Right ventricle myocardium superior (tissue), 1 donor: ENCODE measurements at regions not wholly inside any gene's neighbourhood (a gene's known extent, or its start where the extent isn't known, plus 50 kb on each side); places are given as distances from the start of the nearest gene placed in this dataset.
"Not testable (repeated sequence)": the region's sequence is repeated elsewhere in the genome, so short reads cannot be mapped to it uniquely, and the experiment has no call there.

ENCODE experiments used
- ATAC-seq: fragments of 200-7000 bp; cut with Tn5 transposase; one replicate; pipeline ENCODE4 v1.9.1; 2020; ENCODE audit warnings: mild to moderate bottlenecking; ENCODE audit not compliant: poor library complexity
- DNase-seq: peaks from one replicate; pipeline ENCODE4 v3.0.0-alpha.2; 2020
- intact Hi-C: fragments of 100-400 bp; cut with DNase I; formaldehyde crosslinking; loops from one replicate; pipeline ENCODE4 v1.11.2; 2022
- donor health status: DM: no; HTN: yes; CAD: no; lungs with severe emphysema.

DNA sequence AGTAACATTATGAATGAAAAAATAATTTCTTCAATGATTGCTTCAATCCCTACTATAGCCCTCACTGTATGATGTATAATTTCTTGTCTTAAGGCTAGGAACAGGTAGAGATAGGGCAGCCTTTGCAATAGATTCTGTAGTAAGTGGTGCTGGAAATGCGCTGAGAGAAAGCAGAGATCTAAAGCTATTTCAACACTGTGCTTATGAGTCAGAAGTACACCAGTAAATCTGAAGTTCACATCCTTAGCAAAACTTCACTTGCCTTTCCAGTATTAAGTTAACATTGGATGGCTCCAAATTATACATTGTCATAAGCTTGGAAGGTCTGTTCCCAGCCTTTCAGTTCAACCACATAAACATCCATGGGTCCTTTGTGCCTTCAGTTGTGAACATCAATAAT lies 178.2 kb upstream of the EPHA4 start:
- DNase-seq: no peak
- no peak for ATAC-seq
- intact Hi-C loops: no loop called here

DNA sequence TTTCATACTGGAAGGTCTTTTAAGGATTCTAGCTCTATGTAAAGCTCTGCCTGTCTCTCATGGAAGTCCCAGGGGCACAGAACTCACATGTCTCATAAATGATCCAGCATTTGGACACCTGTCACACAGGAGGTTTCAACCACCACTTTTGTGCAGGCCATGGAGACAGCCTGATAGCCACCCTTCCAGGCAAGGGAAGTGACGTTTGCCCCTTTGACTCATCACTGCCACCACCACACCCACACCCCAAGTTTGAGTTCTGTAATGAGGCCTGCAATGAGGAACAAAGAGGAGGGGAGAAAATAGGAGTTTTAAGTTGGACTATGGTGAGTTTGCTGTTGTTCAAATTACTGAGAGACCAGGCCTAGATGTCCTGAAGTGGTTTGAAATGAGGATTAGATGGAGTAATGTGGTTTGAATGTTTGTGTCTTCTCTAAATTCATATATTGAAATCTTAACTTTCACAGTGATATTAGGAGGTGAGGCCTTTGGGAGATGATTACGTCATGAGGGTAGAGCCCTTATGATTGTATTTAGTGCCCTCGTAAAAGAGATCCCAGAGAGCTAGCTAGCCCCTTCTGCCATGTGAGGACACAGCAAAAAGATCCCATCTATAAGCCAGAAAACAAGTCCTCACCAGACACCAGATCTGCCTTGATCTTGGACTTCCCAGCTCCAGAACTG lies 175.3 kb upstream of the EPHA4 start:
- intact Hi-C loops: no loop called here
- DNase-seq: no peak
- no peak for ATAC-seq

DNA sequence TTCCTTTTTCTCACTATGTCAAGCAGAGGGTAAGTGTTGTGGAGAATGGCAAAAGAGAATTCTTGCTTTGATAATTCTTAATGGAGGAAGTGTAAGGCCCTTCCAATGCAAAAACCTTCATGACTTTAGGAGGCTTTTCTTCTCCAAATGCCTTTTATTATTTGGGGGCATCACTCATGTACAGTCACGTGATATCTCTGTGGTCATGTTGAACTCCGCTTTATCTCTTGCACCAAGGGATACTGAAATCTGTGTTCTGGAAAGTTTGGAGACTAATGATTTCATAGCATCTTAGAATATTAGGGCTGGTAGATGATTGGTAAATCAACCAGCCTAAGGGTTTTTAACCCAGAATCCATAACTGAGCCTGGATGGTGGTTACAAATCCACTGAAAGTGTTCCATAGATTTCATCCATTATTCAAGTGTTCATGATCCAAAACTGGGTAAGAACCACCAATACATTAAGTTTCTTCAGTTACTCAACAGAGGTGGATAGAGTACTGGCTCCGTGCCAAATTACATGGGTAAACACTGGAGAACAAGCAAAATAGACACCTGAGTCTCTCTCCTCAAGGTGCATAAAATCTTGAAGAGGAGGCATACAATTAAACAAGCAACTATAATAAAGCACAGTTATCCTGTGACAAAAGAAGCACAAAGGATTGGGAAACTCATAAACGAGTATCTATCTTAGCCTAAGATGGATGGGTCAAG lies 169.6 kb upstream of the EPHA4 start:
- intact Hi-C loops: no loop called here
- DNase-seq (no peak), ATAC-seq (no peak)

DNA sequence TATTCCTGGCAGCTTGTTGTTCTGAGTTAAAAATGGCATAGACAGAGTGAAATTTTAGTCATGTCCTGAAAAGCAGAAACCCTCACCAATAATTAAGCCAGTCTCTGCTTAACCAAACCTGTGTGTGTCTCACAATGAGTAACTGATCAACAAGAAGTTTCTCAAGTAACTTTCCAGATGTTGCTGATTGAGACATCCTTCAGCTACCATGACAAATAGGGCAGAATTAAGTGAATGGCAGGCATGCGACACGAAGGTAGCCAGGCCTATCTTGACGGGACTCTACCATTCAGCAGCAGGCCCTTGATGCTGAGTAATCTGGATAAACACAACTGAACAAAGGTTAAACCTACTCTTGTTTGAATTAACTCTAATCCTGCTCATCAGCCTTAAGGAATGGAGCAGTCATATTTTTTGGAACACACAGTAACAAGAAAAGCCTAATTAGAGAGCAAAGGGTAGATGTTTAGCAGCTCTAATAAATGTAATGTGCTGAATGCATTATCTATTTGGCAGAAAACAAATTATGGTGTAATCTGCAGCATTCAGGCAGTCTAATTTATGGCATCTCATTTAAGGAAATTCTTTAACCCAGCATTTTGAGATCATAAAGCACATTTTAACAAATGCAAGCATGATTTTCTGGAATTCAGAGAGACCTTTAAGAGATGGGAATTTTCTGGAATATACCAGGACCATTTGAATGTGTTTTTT lies 159.5 kb upstream of the EPHA4 start:
- DNase-seq: no peak
- intact Hi-C loops: no loop called here
- ATAC-seq: no peak

DNA sequence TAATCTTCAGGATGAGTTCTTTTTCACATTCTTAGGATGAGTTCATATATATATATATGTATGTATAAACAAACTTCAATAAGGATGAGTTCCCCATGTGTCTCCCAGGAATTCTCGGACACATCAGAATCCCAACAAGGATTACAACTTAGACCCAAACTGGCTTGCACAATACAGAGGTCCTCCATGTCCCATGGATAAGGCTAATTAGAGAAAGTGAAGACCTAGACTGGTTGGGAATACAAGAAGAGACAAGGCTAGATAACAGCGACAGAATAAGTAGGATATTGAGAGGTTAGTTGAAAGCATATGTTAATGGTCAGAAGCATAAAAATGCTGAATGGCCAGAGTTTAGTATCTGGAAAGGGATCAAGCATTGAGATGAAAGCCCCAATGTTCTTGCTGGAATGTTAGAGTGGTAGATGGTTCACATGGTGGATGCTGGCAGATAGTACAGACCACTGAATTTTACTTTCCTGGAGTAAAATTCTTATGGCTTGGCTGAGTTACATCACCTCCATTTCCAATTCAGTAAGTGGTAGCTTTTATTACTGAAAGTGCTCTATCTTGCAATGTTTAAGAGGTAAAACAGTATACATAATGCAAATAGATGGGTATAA lies 154.9 kb upstream of the EPHA4 start:
- no peak for ATAC-seq
- intact Hi-C loops: no loop called here
- no peak for DNase-seq

DNA sequence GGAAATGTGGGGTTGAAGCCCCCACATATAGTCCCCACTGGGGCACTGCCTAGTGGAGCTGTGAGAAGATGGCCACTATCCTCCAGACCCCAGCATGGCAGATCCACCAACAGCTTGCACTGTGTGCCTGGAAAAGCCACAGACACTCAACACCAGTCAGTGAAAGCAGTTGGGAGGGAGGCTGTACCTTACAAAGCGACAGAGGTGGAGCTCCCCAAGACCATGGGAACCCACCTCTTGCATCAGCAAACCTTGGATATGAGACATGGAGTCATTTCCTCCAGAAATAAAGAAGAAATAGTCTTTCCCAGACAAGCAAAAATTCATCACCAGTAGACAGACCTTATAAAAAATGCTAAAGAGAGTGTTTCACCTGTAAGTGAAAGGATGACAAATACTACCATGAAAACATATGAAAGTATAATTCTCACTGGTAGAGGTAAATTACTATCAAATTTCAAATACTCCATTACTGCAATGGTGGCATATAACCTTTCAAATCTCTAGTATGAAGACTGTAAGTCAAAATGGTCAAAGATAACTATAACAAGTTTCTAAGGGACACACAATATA lies 152.6 kb upstream of the EPHA4 start:
- DNase-seq (no peak), ATAC-seq (no peak)
- intact Hi-C loops: no loop called here

DNA sequence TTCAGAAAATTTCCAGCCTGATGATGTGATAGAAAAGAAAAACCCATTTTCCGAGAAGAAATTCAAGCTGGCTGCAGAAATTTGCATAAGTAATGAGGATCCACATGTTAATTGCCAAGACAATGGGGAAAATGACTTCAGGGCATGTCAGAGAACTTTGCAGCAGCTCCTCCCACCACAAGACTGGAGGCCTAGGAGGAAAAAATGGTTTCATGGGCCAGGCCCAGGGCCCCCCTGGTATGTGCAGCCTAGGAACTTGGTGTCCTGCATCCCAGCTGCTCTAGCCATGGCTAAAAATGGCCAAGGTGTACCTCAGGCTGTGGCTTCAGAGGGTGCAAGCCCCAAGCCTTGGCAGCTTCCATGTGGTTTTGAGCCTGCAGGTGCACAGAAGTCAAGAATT lies 152.0 kb upstream of the EPHA4 start:
- ATAC-seq, intact Hi-C loops: not testable (repeated sequence)
- peak; percentile 13 for DNase-seq

DNA sequence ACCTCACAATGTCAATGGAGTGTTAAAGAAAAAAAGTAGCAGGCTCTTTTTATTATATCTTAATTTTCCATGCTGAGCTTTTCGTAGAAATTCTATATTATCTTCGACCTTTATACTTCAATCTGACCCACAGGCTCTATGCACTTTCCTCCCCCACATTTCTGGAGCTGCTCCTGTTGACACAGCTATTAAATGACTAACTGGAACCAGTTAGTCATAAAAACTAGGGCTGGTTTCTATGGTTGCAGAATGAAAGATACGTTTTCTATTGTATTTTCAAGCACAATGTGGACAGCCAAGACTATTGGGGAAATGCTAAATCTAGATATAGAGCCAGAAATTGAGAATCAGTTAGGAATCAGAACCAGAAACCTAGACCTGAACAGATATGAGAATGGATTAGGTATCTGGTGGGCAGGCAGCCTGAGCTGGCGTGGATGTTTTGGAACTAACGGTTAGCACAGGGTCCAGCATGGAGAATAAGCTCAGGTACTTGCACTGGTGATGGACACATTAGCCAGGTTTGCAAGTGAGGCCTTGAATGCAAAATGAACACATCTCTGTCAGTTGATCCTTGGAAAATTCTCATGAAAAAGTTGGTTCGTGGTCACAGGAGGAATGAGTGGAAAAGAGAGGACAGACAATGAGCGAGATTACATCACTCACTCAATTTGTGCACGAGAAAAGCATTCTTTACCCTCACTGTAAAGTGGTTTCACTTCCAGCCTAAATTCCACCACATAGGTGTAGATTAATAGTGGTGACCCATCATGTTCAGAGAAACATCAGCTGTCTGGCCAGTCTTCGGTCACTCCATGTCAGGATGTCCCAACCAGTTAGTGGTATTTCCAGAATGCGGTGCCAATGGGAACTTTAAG lies 144.6 kb upstream of the EPHA4 start:
- no peak for ATAC-seq
- intact Hi-C loops: no loop called here
- no peak for DNase-seq

DNA sequence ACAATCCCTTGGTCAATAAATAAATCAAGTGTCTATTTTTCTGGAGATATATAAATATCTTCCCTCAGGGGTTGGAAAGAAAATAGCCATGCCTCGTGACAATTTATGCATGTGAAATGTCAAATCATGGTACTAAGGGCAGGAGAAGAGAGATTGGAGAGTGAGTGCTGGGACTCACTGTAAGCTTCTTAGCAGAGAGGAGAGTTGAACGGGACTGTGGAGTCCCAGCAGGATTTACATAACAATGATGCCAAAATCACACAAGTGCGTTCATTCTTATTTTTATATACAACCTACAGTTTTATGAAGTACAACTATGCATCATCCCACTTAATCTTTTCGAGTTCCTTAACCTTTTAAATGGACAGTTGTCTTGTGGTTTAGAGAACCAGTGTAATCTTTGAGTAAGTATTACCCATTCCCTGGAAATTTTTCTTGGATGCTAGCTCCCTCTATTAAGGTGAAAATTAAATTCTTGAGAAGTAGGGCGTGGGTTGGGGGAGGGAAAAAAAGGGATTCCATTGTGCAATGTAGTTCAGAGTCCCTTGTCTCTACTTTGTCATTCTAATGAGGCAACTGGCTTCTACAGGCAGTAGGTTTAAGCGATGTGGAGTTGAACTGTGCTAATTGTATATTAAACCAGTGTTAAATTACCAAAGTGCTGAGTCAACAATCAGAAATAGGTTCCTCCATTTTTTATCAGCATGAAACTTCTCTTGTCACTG lies 143.6 kb upstream of the EPHA4 start:
- ATAC-seq (no peak), DNase-seq (no peak)
- intact Hi-C loops: no loop called here

DNA sequence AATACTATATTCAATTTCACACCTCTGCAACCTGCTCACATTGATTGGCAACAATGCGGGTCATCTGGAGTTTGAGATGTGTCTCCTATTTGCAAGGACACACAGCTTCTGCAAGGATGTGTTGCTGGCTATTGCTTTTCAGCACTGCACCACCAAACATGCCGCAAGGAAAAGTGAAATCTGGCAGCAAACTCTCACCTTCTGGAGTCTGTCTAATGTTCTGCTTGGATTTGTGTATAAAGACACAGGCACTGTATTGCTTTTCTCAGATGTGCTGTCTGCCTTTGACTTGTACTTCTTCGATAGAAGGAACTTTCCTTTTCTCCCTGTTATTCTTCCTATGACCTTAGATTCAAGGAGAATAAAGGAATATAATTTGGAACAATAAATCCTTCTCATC lies 138.6 kb upstream of the EPHA4 start:
- ATAC-seq: no peak
- no peak for DNase-seq
- intact Hi-C loops: no loop called here

DNA sequence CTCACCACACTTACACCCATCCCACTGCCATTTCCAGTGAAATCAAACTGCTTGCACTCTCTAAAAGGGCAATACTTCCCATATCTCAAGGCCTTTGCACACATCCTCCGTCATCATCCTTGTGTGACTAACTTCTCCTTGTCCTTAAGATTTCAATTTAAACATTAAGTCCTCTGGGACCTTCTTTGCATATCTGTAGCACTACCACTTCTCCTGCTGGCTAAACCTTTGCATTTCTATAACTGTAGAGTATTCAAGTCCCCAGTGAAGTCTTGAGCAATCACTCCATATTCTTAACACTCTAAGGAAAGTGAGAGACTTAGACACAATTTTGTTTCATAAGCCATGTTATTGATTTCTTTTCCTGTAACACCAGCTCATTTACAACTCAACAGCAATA lies 136.8 kb upstream of the EPHA4 start:
- intact Hi-C loops: no loop called here
- DNase-seq (no peak), ATAC-seq (no peak)

DNA sequence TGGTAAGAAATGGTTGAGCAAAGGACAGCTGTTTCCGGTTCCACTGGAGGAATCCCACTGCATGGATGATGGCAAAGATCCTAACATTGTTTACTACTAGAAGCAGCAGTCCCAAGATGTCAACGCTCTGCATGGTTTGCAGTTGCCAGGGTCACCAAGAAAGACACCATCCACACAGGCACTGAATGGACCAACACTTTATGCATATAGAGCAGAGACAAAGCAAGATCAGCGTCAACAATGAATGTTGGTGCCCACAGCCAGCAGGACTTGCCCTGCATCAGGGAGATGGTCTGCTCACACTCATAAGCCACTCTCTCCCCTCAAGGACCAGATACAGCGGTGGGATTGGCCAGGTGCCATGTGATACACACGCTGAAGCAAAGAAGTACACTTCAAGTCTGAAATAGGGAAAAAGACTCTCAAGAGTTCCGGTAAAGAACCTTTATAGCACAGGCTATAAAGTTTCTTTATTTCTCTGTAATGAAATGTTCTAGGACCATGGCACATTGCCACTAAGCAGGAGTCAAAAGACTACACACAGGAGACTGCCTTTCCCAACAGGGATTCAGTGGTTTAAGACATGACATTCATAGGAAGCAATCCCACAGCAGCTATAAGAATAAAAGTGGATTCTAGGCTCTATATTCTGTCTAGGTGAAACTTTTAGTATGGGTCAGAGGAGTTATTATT lies 133.2 kb upstream of the EPHA4 start:
- DNase-seq: no peak
- intact Hi-C loops: no loop called here

DNA sequence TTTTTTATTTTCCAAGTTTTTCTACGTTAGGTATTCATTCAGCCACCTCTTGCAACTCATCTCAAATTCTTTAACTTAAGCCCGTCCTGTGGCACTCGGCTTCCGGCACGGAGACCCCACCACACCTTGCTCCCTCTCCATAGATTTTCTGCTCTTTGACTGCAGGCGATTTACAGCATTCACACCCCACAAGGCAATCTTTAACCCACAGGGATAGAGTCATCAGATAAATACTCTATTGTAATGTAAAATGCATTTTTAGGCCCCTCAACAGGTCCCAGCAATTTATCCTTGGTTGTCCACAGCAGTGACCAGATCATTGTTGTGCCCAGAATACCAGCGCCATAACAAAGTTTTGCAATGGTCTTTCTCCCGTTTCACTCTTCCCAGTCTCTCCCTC lies 132.3 kb upstream of the EPHA4 start:
- intact Hi-C loops: no loop called here
- ATAC-seq (no peak), DNase-seq (no peak)

More for the DNA sequence above, 133.2 kb upstream of the EPHA4 start:
- no peak for ATAC-seq

DNA sequence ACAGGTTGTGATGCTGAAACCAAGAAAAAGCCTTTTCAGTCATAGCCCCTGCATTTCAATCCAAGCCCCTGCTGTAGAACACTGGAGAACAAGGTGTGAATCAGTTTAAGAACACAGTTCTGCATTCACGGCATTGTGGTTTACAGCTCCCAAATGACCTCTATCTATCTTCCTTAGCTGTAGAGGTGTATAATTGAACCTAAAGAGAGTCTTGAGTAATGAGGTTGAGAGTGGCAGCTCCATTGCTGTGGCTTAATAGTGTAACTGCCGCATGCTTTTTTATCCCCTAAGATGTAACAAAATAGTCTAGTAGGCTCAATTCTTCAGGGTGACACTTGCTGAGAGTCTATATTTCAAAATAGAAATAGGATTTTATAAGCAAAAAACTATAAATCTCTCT lies 121.3 kb upstream of the EPHA4 start:
- DNase-seq (no peak), ATAC-seq (no peak)
- intact Hi-C loops: no loop called here

DNA sequence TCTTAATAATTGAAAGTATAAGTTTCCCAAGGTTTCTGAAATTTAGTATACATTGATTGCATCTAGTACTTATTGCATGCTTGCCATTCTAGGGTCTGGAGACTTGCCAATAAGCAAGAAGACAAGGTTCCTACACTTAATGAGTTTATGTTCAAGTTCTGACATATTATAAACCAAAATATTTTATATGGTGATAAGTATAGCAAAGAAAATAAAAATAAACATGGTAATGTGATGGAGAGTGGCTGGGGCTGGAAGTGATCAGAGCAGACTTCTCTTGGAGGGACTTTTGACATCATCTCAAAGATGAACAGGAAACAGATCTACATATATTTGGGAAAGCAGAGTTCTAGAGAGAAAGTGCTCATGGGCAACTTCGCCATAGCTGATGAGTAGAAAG lies 119.5 kb upstream of the EPHA4 start:
- no peak for DNase-seq
- intact Hi-C loops: no loop called here
- ATAC-seq: no peak

DNA sequence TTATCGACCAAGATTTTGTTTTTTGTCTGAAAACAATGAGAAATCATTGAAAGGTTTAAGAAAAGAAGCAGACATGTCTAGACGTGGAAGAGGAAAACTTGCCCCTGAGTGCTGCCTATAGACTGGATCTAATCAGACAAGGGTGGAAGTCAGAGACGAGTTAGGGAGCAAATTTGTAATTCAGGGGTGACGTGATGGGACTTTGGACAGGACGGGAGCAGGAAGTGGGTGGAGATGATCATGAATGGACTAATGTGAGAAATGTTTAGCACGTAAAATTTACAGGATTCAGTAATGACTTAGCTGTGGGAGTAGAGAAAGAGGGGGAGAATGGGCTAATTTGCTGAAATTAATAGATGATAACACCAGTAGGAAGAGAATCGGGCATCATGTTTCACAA lies 117.0 kb upstream of the EPHA4 start:
- intact Hi-C loops: no loop called here
- DNase-seq (no peak), ATAC-seq (no peak)

DNA sequence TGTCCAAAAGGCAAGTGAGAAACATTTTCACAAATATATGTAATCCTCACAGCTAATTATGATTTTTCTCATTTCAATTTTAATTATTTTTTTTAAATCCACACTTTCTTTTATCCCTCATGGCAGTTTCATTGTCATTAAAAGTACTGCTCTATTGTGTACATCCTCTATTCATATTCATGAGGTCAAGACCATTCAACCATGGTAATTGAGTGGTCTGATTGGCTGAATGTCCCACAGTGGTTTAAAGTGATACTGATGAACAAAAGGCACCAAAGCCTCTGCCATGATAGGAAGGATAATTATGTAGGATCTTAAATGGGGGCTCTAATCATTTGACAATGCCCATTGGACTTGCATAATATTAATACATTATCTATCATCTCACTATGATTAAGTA lies 108.4 kb upstream of the EPHA4 start:
- intact Hi-C loops: no loop called here
- no peak for ATAC-seq
- DNase-seq: no peak
